ENCODE measurements at regions not wholly inside any gene's neighbourhood (a gene's known extent, or its start where the extent isn't known, plus 50 kb on each side); places are given as distances from the start of the nearest gene placed in this dataset.
"Not testable (repeated sequence)": the region's sequence is repeated elsewhere in the genome, so short reads cannot be mapped to it uniquely, and the experiment has no call there.

DNA sequence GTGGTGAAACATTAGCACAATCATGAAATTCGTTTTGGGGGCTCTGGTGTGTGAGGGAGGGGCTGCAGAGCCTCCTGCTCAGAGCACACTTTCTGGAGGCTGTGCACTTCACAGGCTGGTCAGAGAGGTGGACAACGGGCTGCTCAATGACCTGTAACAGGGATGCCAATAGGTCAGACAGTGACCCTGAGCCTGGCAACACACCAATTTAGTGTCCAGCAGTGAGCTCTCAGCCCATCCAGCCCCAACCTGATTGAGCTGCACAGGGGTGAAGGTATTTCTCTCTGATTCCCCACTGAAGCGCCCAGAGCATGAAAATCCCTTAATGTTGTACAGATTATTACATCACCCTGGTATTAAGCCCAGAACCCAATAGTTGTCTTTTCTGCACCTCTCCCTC lies 191.3 kb upstream of the ZNF32 start:
- TF ChIP-seq, protein P1, sequence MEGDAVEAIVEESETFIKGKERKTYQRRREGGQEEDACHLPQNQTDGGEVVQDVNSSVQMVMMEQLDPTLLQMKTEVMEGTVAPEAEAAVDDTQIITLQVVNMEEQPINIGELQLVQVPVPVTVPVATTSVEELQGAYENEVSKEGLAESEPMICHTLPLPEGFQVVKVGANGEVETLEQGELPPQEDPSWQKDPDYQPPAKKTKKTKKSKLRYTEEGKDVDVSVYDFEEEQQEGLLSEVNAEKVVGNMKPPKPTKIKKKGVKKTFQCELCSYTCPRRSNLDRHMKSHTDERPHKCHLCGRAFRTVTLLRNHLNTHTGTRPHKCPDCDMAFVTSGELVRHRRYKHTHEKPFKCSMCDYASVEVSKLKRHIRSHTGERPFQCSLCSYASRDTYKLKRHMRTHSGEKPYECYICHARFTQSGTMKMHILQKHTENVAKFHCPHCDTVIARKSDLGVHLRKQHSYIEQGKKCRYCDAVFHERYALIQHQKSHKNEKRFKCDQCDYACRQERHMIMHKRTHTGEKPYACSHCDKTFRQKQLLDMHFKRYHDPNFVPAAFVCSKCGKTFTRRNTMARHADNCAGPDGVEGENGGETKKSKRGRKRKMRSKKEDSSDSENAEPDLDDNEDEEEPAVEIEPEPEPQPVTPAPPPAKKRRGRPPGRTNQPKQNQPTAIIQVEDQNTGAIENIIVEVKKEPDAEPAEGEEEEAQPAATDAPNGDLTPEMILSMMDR (IDR thresholded peaks at IDR 0.05) = no peak
- H3K27me3 Mint-ChIP-seq (ENCODE audit: low read depth in 2 of 2) = peaks cover 10 to 12% of the 10 kb centered on the region in 2 donors
- DNase-seq (no peak), ATAC-seq (no peak)
- H3K4me1 Mint-ChIP-seq = peaks cover 3 to 8% of the 10 kb centered on the region in 2 donors
- no peak overlapping the region for H3K4me3 ChIP-seq (ENCODE audit: low read length)
- H3K36me3 Mint-ChIP-seq = no peaks in the 10 kb centered on the region
- H3K27me3 ChIP-seq (ENCODE audit: control insufficient read depth, insufficient read depth, low read length) = no peaks in the 10 kb centered on the region
- H3K9me3 Mint-ChIP-seq = no peaks in the 10 kb centered on the region
- no peak overlapping the region for H3K4me3 Mint-ChIP-seq
- intact Hi-C loops (cut with micrococcal nuclease) = no loop called here
- peaks cover under 1% of the 10 kb centered on the region for H3K4me1 ChIP-seq (ENCODE audit: control insufficient read depth, insufficient read depth, low read length)
- H3K9me3 ChIP-seq (ENCODE audit: control insufficient read depth, insufficient read depth, low read length) = no peaks in the 10 kb centered on the region
- no peak overlapping the region for H3K27ac Mint-ChIP-seq
- 82% methylated on average over 3 of the region's 3 CpGs for WGBS (ENCODE audit: insufficient coverage)
- no peaks in the 10 kb centered on the region for H3K36me3 ChIP-seq (ENCODE audit: control insufficient read depth, insufficient read depth, low read length)
- no peak overlapping the region for H3K27ac ChIP-seq (ENCODE audit: low read length)

DNA sequence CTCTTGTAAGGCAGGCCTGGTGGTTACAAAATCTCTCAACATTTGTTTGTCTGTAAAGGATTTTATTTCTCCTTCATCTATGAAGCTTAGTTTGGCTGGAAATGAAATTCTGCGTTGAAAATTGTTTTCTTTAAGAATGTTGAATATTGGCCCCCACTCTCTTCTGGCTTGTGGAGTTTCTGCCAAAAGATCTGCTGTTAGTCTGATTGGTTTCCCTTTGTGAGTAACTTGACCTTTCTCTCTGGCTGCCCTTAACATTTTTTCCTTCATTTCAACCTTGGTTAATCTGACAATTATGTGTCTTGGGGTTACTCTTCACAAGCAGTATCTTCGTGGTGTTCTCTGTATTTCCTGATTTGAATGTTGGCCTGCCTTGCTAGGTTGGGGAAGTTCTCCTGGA lies 186.1 kb upstream of the ZNF32 start:
- H3K9me3 ChIP-seq (ENCODE audit: control insufficient read depth, insufficient read depth, low read length); H3K4me3 ChIP-seq (ENCODE audit: low read length); H3K4me1 ChIP-seq (ENCODE audit: control insufficient read depth, insufficient read depth, low read length); DNase-seq; H3K27ac ChIP-seq (ENCODE audit: low read length); ATAC-seq; H3K4me1 Mint-ChIP-seq; intact Hi-C loops (cut with micrococcal nuclease); H3K4me3 Mint-ChIP-seq; H3K36me3 ChIP-seq (ENCODE audit: control insufficient read depth, insufficient read depth, low read length); H3K27ac Mint-ChIP-seq; H3K9me3 Mint-ChIP-seq; H3K36me3 Mint-ChIP-seq; H3K27me3 ChIP-seq (ENCODE audit: control insufficient read depth, insufficient read depth, low read length): not testable (repeated sequence)
- H3K27me3 Mint-ChIP-seq (ENCODE audit: low read depth in 2 of 2) = peaks cover 22 to 25% of the 10 kb centered on the region in 2 donors
- WGBS (ENCODE audit: insufficient coverage) = 95% methylated on average over 2 of the region's 2 CpGs

DNA sequence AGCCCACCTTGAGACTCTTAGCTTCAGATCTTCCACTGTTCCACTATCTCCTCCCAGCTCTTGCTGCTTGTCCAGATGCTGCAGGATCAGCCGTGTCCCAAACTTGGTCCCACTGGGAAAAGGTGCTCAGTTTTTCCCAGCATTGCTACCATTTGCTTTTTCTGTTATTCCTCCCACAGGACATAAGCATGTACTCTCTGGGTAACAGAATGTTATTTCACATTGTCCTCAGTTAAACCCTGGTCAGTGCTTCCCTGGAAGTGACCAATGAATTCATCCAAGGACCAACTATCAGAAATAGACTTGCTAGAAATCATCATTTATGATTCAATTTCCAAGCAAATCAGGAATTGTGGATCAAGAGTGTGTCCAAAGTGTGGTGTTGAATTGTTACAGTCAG lies 179.2 kb upstream of the ZNF32 start:
- TF ChIP-seq, protein P1 (IDR thresholded peaks at IDR 0.05) = no peak
- ATAC-seq (no peak), DNase-seq (no peak)
- H3K4me1 Mint-ChIP-seq = no peaks in the 10 kb centered on the region
- intact Hi-C loops (cut with micrococcal nuclease) = no loop called here
- no peaks in the 10 kb centered on the region for H3K9me3 Mint-ChIP-seq
- no peak overlapping the region for H3K27ac Mint-ChIP-seq
- Histone ChIP-seq H3K4me3 (ENCODE audit: low read length) (no peak overlapping the region), H3K27ac (ENCODE audit: low read length) (no peak overlapping the region), H3K36me3 (ENCODE audit: control insufficient read depth, insufficient read depth, low read length) (no peaks in the 10 kb centered on the region), H3K4me1 (ENCODE audit: control insufficient read depth, insufficient read depth, low read length) (no peaks in the 10 kb centered on the region), H3K9me3 (ENCODE audit: control insufficient read depth, insufficient read depth, low read length) (no peaks in the 10 kb centered on the region), H3K27me3 (ENCODE audit: control insufficient read depth, insufficient read depth, low read length) (peaks cover 2% of the 10 kb centered on the region)
- WGBS (ENCODE audit: insufficient coverage) = 94% methylated on average over 1 of the region's 1 CpG
- H3K27me3 Mint-ChIP-seq (ENCODE audit: low read depth in 2 of 2) = peaks cover 10 to 14% of the 10 kb centered on the region in 2 donors
- H3K36me3 Mint-ChIP-seq = no peaks in the 10 kb centered on the region
- no peak overlapping the region for H3K4me3 Mint-ChIP-seq

DNA sequence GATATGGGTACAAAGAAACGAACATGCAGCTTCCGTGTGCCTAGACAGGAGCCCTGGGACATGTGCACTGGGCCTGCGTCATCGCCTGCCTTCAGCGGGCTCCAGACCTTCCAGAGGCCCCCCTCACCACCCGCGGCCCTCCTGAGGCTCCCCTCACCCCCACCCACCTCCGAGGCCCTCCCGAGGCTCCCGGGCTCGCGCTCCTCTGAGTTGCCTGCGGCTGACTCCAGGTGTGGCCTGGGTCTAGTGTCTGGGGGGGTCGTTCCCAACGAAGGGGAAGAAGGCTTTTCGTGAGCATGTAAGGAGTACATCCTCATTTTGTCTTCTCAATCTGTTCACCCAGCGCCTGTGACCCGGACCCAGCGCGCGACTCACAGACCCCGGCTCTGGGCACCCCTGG lies 177.3 kb upstream of the ZNF32 start:
- WGBS (ENCODE audit: insufficient coverage) = 92% methylated on average over 22 of the region's 22 CpGs
- intact Hi-C loops (cut with micrococcal nuclease) = no loop called here

More for the DNA sequence above, 177.3 kb upstream of the ZNF32 start:
- H3K4me3 Mint-ChIP-seq = no peak overlapping the region
- peaks cover 10 to 14% of the 10 kb centered on the region in 2 donors for H3K27me3 Mint-ChIP-seq (ENCODE audit: low read depth in 2 of 2)
- Histone ChIP-seq H3K36me3 (ENCODE audit: control insufficient read depth, insufficient read depth, low read length) (no peaks in the 10 kb centered on the region), H3K27me3 (ENCODE audit: control insufficient read depth, insufficient read depth, low read length) (peaks cover 2% of the 10 kb centered on the region), H3K9me3 (ENCODE audit: control insufficient read depth, insufficient read depth, low read length) (no peaks in the 10 kb centered on the region), H3K27ac (ENCODE audit: low read length) (no peak overlapping the region), H3K4me3 (ENCODE audit: low read length) (no peak overlapping the region), H3K4me1 (ENCODE audit: control insufficient read depth, insufficient read depth, low read length) (no peaks in the 10 kb centered on the region)
- DNase-seq (no peak), ATAC-seq (no peak)
- H3K4me1 Mint-ChIP-seq = no peaks in the 10 kb centered on the region
- no peaks in the 10 kb centered on the region for H3K9me3 Mint-ChIP-seq
- H3K36me3 Mint-ChIP-seq = no peaks in the 10 kb centered on the region
- TF ChIP-seq, protein P1 (IDR thresholded peaks at IDR 0.05) = no peak
- H3K27ac Mint-ChIP-seq = no peak overlapping the region
